ENCODE measurements at regions not wholly inside any gene's neighbourhood (a gene's known extent, or its start where the extent isn't known, plus 50 kb on each side); places are given as distances from the start of the nearest gene placed in this dataset.
A peak's percentile ranks its signal among the peaks of the same experiment; 100 is the strongest.

- no peak for TF ChIP-seq CSRNP3 (CRISPR knock-in tag; IDR thresholded peaks at IDR 0.05)
- no peak for TF ChIP-seq SNAI2 (CRISPR knock-in tag; IDR thresholded peaks at IDR 0.05)
- peak; percentile 57; the same call in 1 of the 2 replicates for TF ChIP-seq TSHZ2 (CRISPR knock-in tag; IDR thresholded peaks at IDR 0.05)
Observed at GRCh38 chr5:142421228-142421617, 96.4 kb upstream of the SPRY4 start (continued).

GRCh38 chr5:142420561-142421227 lies 95.9 kb upstream of the SPRY4 start:
- TF ChIP-seq ESRRG (CRISPR knock-in tag; IDR thresholded peaks at IDR 0.05) (no peak), ARNTL (CRISPR knock-in tag; IDR thresholded peaks at IDR 0.05; ENCODE audit: borderline replicate concordance, low read depth) (no peak), BACH2 (CRISPR knock-in tag; IDR thresholded peaks at IDR 0.05; ENCODE audit: borderline replicate concordance) (no peak), POU6F1 (CRISPR knock-in tag; IDR thresholded peaks at IDR 0.05; ENCODE audit: borderline replicate concordance, low read depth) (no peak), CSRNP3 (CRISPR knock-in tag; IDR thresholded peaks at IDR 0.05) (no peak), ZFP30 (CRISPR knock-in tag; IDR thresholded peaks at IDR 0.05) (no peak), ISL1 (CRISPR knock-in tag; IDR thresholded peaks at IDR 0.05) (no peak), ZNF70 (CRISPR knock-in tag; IDR thresholded peaks at IDR 0.05) (no peak), PATZ1 (CRISPR knock-in tag; IDR thresholded peaks at IDR 0.05; ENCODE audit: borderline replicate concordance) (no peak), ZNF565 (CRISPR knock-in tag; conservative IDR thresholded peaks at IDR 0.05; ENCODE audit: low read depth) (no peak), OSR1 (CRISPR knock-in tag; IDR thresholded peaks at IDR 0.05) (no peak), TSHZ2 (CRISPR knock-in tag; IDR thresholded peaks at IDR 0.05) (no peak), TCF4 (CRISPR knock-in tag; IDR thresholded peaks at IDR 0.05; ENCODE audit: borderline replicate concordance) (no peak)
- ATAC-seq = no peak

- ATAC-seq = no peak
- TF ChIP-seq RARB (CRISPR knock-in tag; IDR thresholded peaks at IDR 0.05) = no peak
Observed at GRCh38 chr5:142412581-142412980, 87.8 kb upstream of the SPRY4 start.

Data from SK-N-SH treated with all-trans-retinoic acid at 6 μM for 48 hours (cell line).